ENCODE measurements at regions not wholly inside any gene's neighbourhood (a gene's known extent, or its start where the extent isn't known, plus 50 kb on each side); places are given as distances from the start of the nearest gene placed in this dataset.

- Mint-ChIP-seq H3K9me3 (peaks cover 5% of the 10 kb centered on the region), H3K36me3 (ENCODE audit: low read depth) (no peaks in the 10 kb centered on the region), H3K27ac (no peak overlapping the region), H3K4me3 (no peak overlapping the region), H3K4me1 (ENCODE audit: low read depth) (no peaks in the 10 kb centered on the region), H3K27me3 (ENCODE audit: insufficient read depth) (no peaks in the 10 kb centered on the region)
- intact Hi-C loops (cut with micrococcal nuclease): no loop called here
- no peak for DNase-seq (ENCODE audit: low spot score)
Observed at GRCh38 chr5:152813526-152813925, 408.4 kb upstream of the NMUR2 start.

GRCh38 chr5:152819891-152820290 lies 414.8 kb upstream of the NMUR2 start:
- no peaks in the 10 kb centered on the region for H3K4me1 Mint-ChIP-seq (ENCODE audit: low read depth)
- H3K4me3 Mint-ChIP-seq: no peak overlapping the region

GRCh38 chr5:152824316-152824715 lies 419.2 kb upstream of the NMUR2 start:
- intact Hi-C loops (cut with micrococcal nuclease): no loop called here
- Mint-ChIP-seq H3K4me3 (no peak overlapping the region), H3K27me3 (ENCODE audit: insufficient read depth) (no peaks in the 10 kb centered on the region), H3K27ac (no peak overlapping the region), H3K4me1 (ENCODE audit: low read depth) (no peaks in the 10 kb centered on the region), H3K36me3 (ENCODE audit: low read depth) (no peaks in the 10 kb centered on the region), H3K9me3 (no peaks in the 10 kb centered on the region)
- no peak for DNase-seq (ENCODE audit: low spot score)

More at GRCh38 chr5:152819891-152820290, 414.8 kb upstream of the NMUR2 start:
- Mint-ChIP-seq H3K27me3 (ENCODE audit: insufficient read depth) (no peaks in the 10 kb centered on the region), H3K36me3 (ENCODE audit: low read depth) (no peaks in the 10 kb centered on the region), H3K9me3 (no peaks in the 10 kb centered on the region), H3K27ac (no peak overlapping the region)
- DNase-seq (ENCODE audit: low spot score): no peak
- intact Hi-C loops (cut with micrococcal nuclease): no loop called here

- Mint-ChIP-seq H3K4me1 (ENCODE audit: low read depth) (no peaks in the 10 kb centered on the region), H3K27me3 (ENCODE audit: insufficient read depth) (no peaks in the 10 kb centered on the region), H3K9me3 (peaks cover 8% of the 10 kb centered on the region), H3K36me3 (ENCODE audit: low read depth) (no peaks in the 10 kb centered on the region), H3K4me3 (no peak overlapping the region), H3K27ac (no peak overlapping the region)
- no peak for DNase-seq (ENCODE audit: low spot score)
- intact Hi-C loops (cut with micrococcal nuclease): no loop called here
Observed at GRCh38 chr5:152838241-152838786, 433.2 kb upstream of the NMUR2 start.

- H3K27ac Mint-ChIP-seq: no peak overlapping the region
- H3K4me1 Mint-ChIP-seq (ENCODE audit: low read depth): no peaks in the 10 kb centered on the region
- no peak overlapping the region for H3K4me3 Mint-ChIP-seq
- peaks cover under 1% of the 10 kb centered on the region for H3K9me3 Mint-ChIP-seq
- intact Hi-C loops (cut with micrococcal nuclease): no loop called here
- no peaks in the 10 kb centered on the region for H3K27me3 Mint-ChIP-seq (ENCODE audit: insufficient read depth)
- no peaks in the 10 kb centered on the region for H3K36me3 Mint-ChIP-seq (ENCODE audit: low read depth)
- no peak for DNase-seq (ENCODE audit: low spot score)
Observed at GRCh38 chr5:152844713-152845112, 439.6 kb upstream of the NMUR2 start.

- no peak overlapping the region for H3K27ac Mint-ChIP-seq
- H3K27me3 Mint-ChIP-seq (ENCODE audit: insufficient read depth): no peaks in the 10 kb centered on the region
- DNase-seq (ENCODE audit: low spot score): no peak
- no peaks in the 10 kb centered on the region for H3K4me1 Mint-ChIP-seq (ENCODE audit: low read depth)
- H3K36me3 Mint-ChIP-seq (ENCODE audit: low read depth): no peaks in the 10 kb centered on the region
- no peak overlapping the region for H3K4me3 Mint-ChIP-seq
- H3K9me3 Mint-ChIP-seq: peaks cover 3% of the 10 kb centered on the region
- intact Hi-C loops (cut with micrococcal nuclease): no loop called here
Observed at GRCh38 chr5:152853361-152853760, 448.3 kb upstream of the NMUR2 start.

- H3K4me1 Mint-ChIP-seq (ENCODE audit: low read depth): no peaks in the 10 kb centered on the region
- no peaks in the 10 kb centered on the region for H3K27me3 Mint-ChIP-seq (ENCODE audit: insufficient read depth)
- peaks cover 3% of the 10 kb centered on the region for H3K9me3 Mint-ChIP-seq
- H3K27ac Mint-ChIP-seq: no peak overlapping the region
- DNase-seq (ENCODE audit: low spot score): no peak
- intact Hi-C loops (cut with micrococcal nuclease): no loop called here
- no peak overlapping the region for H3K4me3 Mint-ChIP-seq
- no peaks in the 10 kb centered on the region for H3K36me3 Mint-ChIP-seq (ENCODE audit: low read depth)
Observed at GRCh38 chr5:152855441-152855840, 450.4 kb upstream of the NMUR2 start.

- DNase-seq (ENCODE audit: low spot score): no peak
- no peaks in the 10 kb centered on the region for H3K4me1 Mint-ChIP-seq (ENCODE audit: low read depth)
- peaks cover 2% of the 10 kb centered on the region for H3K27me3 Mint-ChIP-seq (ENCODE audit: insufficient read depth)
- intact Hi-C loops (cut with micrococcal nuclease): no loop called here
- H3K36me3 Mint-ChIP-seq (ENCODE audit: low read depth): no peaks in the 10 kb centered on the region
- H3K4me3 Mint-ChIP-seq: no peak overlapping the region
- no peak overlapping the region for H3K27ac Mint-ChIP-seq
- peaks cover 3% of the 10 kb centered on the region for H3K9me3 Mint-ChIP-seq
Observed at GRCh38 chr5:152861231-152861630, 456.2 kb upstream of the NMUR2 start.

GRCh38 chr5:152864447-152864846 lies 459.4 kb upstream of the NMUR2 start:
- intact Hi-C loops (cut with micrococcal nuclease): no loop called here
- Mint-ChIP-seq H3K4me1 (ENCODE audit: low read depth) (no peaks in the 10 kb centered on the region), H3K9me3 (no peaks in the 10 kb centered on the region), H3K27me3 (ENCODE audit: insufficient read depth) (peaks cover 2% of the 10 kb centered on the region), H3K27ac (no peak overlapping the region), H3K4me3 (no peak overlapping the region), H3K36me3 (ENCODE audit: low read depth) (no peaks in the 10 kb centered on the region)
- no peak for DNase-seq (ENCODE audit: low spot score)

GRCh38 chr5:152864991-152865390 lies 459.9 kb upstream of the NMUR2 start:
- DNase-seq (ENCODE audit: low spot score): no peak
- Mint-ChIP-seq H3K4me3 (no peak overlapping the region), H3K4me1 (ENCODE audit: low read depth) (no peaks in the 10 kb centered on the region), H3K36me3 (ENCODE audit: low read depth) (no peaks in the 10 kb centered on the region), H3K27me3 (ENCODE audit: insufficient read depth) (peaks cover 2% of the 10 kb centered on the region), H3K9me3 (no peaks in the 10 kb centered on the region), H3K27ac (no peak overlapping the region)
- intact Hi-C loops (cut with micrococcal nuclease): no loop called here

- Mint-ChIP-seq H3K27ac (no peak overlapping the region), H3K4me3 (no peak overlapping the region), H3K36me3 (ENCODE audit: low read depth) (no peaks in the 10 kb centered on the region), H3K9me3 (no peaks in the 10 kb centered on the region), H3K4me1 (ENCODE audit: low read depth) (no peaks in the 10 kb centered on the region), H3K27me3 (ENCODE audit: insufficient read depth) (no peaks in the 10 kb centered on the region)
- intact Hi-C loops (cut with micrococcal nuclease): no loop called here
- DNase-seq (ENCODE audit: low spot score): no peak
Observed at GRCh38 chr5:152869971-152870370, 464.9 kb upstream of the NMUR2 start.

- H3K9me3 Mint-ChIP-seq: peaks cover 3% of the 10 kb centered on the region
- H3K36me3 Mint-ChIP-seq (ENCODE audit: low read depth): no peaks in the 10 kb centered on the region
- no peak for DNase-seq (ENCODE audit: low spot score)
- no peaks in the 10 kb centered on the region for H3K27me3 Mint-ChIP-seq (ENCODE audit: insufficient read depth)
- H3K4me1 Mint-ChIP-seq (ENCODE audit: low read depth): no peaks in the 10 kb centered on the region
- intact Hi-C loops (cut with micrococcal nuclease): no loop called here
- no peak overlapping the region for H3K27ac Mint-ChIP-seq
- H3K4me3 Mint-ChIP-seq: no peak overlapping the region
Observed at GRCh38 chr5:152882621-152883020, 477.5 kb upstream of the NMUR2 start.

- DNase-seq (ENCODE audit: low spot score): no peak
- peaks cover 3% of the 10 kb centered on the region for H3K9me3 Mint-ChIP-seq
- H3K27me3 Mint-ChIP-seq (ENCODE audit: insufficient read depth): no peaks in the 10 kb centered on the region
- no peak overlapping the region for H3K4me3 Mint-ChIP-seq
- H3K27ac Mint-ChIP-seq: no peak overlapping the region
- intact Hi-C loops (cut with micrococcal nuclease): no loop called here
- no peaks in the 10 kb centered on the region for H3K36me3 Mint-ChIP-seq (ENCODE audit: low read depth)
- H3K4me1 Mint-ChIP-seq (ENCODE audit: low read depth): no peaks in the 10 kb centered on the region
Observed at GRCh38 chr5:152883066-152883775, 478.1 kb upstream of the NMUR2 start.

- Mint-ChIP-seq H3K27me3 (ENCODE audit: insufficient read depth) (no peaks in the 10 kb centered on the region), H3K36me3 (ENCODE audit: low read depth) (no peaks in the 10 kb centered on the region), H3K27ac (no peak overlapping the region), H3K4me1 (ENCODE audit: low read depth) (no peaks in the 10 kb centered on the region), H3K9me3 (peaks cover 3% of the 10 kb centered on the region), H3K4me3 (no peak overlapping the region)
- intact Hi-C loops (cut with micrococcal nuclease): no loop called here
- no peak for DNase-seq (ENCODE audit: low spot score)
Observed at GRCh38 chr5:152884006-152884405, 478.9 kb upstream of the NMUR2 start.
